OCI-LY1 (cell line): ENCODE measurements at regions not wholly inside any gene's neighbourhood (a gene's known extent, or its start where the extent isn't known, plus 50 kb on each side); places are given as distances from the start of the nearest gene placed in this dataset.

ENCODE experiments used
- CTCF ChIP-seq: fragments of 200-600 bp; sonication (generic), shearing (Covaris generic); IDR thresholded peaks from 2 replicates; pipeline ENCODE4 v1.5.1; 2017; ENCODE audit warnings: mild to moderate bottlenecking, antibody characterized with exemption, low read length, moderate library complexity, mixed read lengths
- EZH2 ChIP-seq: fragments of 200-600 bp; sonication (generic), shearing (Covaris generic); IDR thresholded peaks from 2 replicates; pipeline ENCODE4 v1.8.0; 2017; ENCODE audit warnings: borderline replicate concordance, mixed run types, mild to moderate bottlenecking, antibody characterized with exemption, low read length, moderate library complexity, mixed read lengths

- TF ChIP-seq CTCF (no peak), EZH2 (no peak)
Measured at GRCh38 chr16:5333991-5334390, 236.4 kb upstream of the EEF2KMT start.
